Astrocyte of the spinal cord (primary cell): ENCODE measurements at regions not wholly inside any gene's neighbourhood (a gene's known extent, or its start where the extent isn't known, plus 50 kb on each side); places are given as distances from the start of the nearest gene placed in this dataset.

Source experiments
- DNase-seq: peaks from one replicate; pipeline ENCODE4 v3.0.0; 2011; ENCODE audit warnings: low read depth, low spot score
- H3K4me3 ChIP-seq: 2 replicates; pipeline ENCODE4 v1.5.1; 2011; ENCODE audit warnings: low read depth, mild to moderate bottlenecking, low read length, moderate library complexity
- CTCF ChIP-seq: IDR thresholded peaks from 2 replicates; pipeline ENCODE4 v1.5.1; 2012; ENCODE audit warnings: low read depth, mild to moderate bottlenecking, low read length, inconsistent platforms
- in situ Hi-C: cut with HindIII; loops from 2 replicates; pipeline ENCODE4 v1.10.0; 2017; ENCODE audit warnings: low sequenced_read_pairs

- DNase-seq: no peak
- H3K4me3 ChIP-seq: no peak overlapping the region
- TF ChIP-seq CTCF: no peak
- in situ Hi-C loops: no loop called here
Measured at GRCh38 chr13:109397285-109397684, 389.1 kb downstream of the IRS2 start.

DNA sequence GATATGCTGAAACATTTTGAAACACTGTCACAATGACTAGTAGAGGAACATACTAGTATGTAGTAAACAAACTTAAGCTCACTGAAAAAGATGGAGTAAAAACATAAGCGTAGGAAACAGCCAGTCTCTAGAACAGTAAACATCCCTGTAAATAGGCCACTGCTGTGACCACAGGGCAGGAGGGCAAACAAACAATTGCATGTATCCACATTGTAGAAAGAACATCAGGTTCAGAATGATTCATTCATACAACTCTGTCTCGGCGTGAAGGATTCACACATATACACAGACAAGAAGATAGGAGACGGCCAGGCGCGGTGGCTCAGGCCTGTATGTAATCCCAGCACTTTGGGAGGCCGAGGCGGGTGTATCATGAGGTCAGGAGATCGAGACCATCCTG is 390.1 kb downstream of the IRS2 start:
- DNase-seq: no peak
- no peak overlapping the region for H3K4me3 ChIP-seq
- in situ Hi-C loops: no loop called here
- no peak for TF ChIP-seq CTCF

- TF ChIP-seq CTCF: no peak
- H3K4me3 ChIP-seq: no peak overlapping the region
- in situ Hi-C loops: no loop called here
- DNase-seq: no peak
Measured at GRCh38 chr13:109395014-109395413, 391.4 kb downstream of the IRS2 start.

DNA sequence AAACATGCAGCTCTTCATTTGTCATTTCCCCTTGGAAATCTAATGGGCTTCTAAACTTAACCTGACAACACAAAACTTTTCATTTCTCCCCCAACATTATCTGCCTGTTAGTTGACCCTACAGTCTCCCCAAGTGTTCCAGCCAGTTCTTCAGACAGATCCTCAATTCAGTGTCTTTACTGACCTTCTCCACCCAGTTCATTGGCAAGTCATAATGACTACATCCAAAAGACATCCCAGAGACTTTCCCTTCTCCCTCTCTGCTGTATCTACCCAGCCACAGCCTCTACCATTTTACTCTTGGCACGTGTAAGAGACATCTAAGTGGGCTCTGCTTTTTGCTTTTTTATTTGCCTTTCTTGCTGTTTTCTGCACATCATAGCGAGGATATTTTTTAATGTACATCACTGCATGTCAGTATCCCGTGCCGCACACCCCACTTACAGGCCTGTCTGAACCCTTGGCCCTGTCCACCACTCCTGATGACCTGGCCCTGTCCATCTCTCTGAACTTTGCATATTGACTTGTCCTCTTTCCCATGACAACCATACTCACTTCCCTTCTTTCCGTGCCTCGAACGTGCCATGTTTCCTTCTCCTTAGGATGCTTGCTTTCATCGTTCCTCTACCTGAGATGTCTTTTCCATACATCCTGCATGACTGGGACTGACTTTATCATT is 391.9 kb downstream of the IRS2 start:
- no peak for DNase-seq
- H3K4me3 ChIP-seq: no peak overlapping the region
- no peak for TF ChIP-seq CTCF
- in situ Hi-C loops: no loop called here

DNA sequence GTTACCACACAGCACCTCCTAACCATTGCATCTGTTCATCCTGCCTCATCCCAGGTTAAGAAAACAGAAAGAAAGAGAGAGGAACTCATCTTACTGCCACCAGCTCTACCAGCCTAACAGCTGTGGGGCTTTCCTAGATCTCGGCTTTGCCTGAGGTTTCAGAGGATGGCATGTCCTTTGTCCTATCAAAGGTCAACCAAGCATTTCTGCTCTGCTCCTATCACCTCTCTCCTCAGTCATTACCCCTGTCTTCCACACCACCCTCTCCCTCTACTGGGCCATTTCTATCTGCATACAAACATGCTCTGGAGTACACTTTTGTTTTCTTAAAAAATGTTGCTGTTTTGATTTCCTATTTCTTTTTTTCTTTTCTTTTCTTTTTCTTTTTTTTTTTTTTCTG is 393.3 kb downstream of the IRS2 start:
- in situ Hi-C loops: no loop called here
- no peak for DNase-seq
- no peak overlapping the region for H3K4me3 ChIP-seq
- TF ChIP-seq CTCF: no peak

DNA sequence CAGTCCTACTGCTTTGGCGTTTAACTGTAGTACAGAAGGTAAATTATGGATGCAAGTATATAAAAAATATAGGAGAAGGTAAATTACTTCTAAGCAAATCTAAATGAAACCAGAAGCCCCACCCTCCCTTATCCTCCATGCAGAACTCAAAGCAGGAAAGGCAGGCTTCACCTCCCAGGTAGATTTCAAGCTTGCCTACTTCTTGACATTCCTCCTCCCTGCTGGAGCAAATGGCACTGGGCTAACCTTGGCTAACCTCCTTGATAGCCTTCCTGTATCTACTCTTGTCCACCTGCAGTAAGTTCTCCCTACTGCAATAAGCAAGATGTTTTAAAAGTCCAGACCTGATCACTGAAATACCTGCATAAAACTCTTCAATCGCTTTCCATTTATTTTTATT is 396.0 kb downstream of the IRS2 start:
- no peak for TF ChIP-seq CTCF
- in situ Hi-C loops: no loop called here
- no peak for DNase-seq
- no peak overlapping the region for H3K4me3 ChIP-seq
